ENCODE measurements at regions not wholly inside any gene's neighbourhood (a gene's known extent, or its start where the extent isn't known, plus 50 kb on each side); places are given as distances from the start of the nearest gene placed in this dataset.
"Not testable (repeated sequence)": the region's sequence is repeated elsewhere in the genome, so short reads cannot be mapped to it uniquely, and the experiment has no call there.

DNA sequence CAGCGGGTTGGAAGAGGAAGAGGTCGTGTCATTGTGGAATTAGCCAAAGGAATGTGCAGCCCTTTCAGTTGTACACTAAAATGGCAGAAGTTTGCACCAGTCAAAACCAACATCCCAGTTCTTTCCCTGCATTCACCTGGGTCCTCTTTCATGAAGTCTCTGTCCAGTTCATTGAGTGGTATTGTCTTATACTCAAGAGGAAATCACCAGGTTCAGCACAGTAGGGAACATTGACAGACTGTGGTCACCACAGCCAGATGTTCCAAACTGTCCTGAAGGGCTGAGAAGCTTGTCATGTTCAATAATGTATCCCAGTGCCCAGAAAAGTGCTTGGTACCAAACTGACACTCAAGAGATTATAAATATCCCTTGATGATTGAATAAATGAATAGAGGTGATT, 131.6 kb downstream of the GLUL start:
- DNase-seq, result no peak

DNA sequence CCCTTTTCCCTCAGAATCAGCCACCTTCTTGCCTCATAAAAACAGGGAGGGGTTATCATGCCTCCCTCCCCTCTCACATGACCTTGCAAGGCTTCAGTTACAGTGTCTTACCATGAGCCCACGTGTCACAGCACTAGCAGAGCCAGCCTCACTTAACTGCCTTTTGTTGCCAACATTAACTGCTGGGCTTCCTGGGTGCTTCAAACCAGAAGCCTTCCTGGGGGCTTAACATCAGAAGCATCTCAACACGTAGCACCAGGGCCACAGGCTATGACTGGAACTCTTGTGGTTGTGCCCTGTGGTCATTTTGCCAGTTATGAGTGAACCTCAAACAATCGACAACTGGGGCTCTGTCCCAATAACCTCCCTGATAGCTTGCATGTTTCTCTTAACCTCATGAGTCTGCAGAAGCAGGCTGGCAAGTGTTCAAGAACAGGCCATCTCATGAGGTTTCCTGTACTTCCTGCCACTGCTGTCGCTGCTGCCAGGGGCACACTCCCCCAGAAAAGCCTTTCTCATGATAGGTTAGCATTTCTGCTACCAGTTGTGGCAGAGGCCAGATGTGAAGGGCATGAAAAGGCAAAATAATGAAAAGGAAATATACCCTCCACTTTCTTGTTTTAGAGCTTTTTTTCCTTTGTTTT, 132.2 kb downstream of the GLUL start:
- DNase-seq, result no peak

DNA sequence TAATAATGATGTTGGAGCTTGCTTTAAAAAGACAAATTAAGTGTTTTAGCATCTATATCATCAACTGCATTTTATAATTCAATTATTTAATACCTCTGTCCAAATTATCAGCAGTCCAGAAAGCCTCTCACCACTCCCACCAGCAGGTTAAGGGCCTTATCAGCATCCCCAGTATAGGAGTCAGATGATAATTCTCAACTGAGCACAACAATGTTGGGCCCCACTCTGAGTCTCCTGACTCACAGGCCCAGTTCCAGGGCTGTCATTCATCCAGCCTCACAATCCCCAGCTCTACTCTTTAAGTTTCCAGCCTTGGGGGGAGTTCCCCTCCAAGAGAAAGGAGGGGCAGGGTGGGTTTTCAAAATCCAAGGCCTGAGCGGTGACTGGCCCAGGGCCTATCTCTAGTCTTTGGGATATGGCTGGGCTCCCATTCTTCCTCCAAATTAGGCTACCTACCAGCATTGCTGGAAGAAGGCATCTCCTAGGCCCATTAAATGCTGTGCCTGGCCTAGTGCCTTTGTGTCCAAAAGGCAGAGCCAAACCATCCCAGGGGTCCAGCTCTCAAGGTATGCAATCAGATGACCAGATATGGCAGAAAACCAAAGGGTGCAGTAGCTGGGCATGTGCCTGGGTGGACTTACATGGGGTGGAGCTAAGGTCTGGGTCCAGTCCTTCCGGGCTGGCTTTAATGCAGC, 134.1 kb downstream of the GLUL start:
- no peak for DNase-seq

DNA sequence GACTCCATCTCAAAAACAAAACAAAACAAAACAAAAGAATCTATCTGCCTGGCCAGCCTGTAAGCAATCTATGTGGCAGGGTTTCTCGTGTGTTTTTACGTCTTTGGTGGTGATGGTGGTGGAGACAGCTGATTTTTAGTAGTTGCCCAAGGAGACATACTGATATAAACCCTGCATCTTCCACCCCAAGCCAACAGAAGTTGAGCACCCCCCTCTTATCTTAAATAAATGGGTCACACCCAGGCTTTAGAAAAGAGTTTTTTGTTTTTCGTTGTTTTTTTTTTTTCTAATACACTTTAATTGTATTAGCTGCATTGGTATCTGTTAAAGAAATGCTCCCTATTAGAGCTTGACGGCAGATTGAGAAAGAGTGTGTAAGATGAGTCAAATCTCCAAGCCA, 134.7 kb downstream of the GLUL start:
- DNase-seq, result no peak

- no peak for DNase-seq
Observed at GRCh38 chr1:182255494-182255893, 136.1 kb downstream of the GLUL start.

DNA sequence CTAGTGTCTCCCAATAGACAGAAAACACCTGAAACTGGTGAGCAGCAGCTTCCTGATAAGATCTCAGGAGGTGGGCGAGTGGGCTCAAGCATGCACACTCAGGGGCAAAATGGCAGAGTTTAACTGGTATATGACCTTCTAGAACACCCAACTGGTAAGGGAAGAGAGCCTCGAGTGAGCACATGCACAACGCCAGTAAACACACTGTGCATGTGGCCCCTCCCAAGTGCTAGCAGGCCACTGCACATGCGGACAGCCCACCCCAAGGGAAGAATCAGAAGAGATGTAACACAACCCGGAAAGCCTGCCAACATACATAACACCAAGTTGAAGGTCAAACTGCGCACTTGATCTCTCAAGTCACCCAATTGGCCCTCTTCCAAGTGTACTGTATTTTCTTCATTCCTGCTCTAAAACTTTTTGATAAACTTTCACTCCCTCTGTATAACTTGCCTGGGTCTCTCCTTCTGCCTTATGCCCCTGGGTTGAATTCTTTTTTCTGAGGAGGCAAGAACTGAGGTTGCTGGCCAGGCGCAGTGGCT, 138.2 kb downstream of the GLUL start:
- DNase-seq, result no peak

GRCh38 chr1:182251561-182251960, 140.0 kb downstream of the GLUL start:
- no peak for DNase-seq

- DNase-seq, result peak; percentile 84
Observed at GRCh38 chr1:182249201-182249676, 142.4 kb downstream of the GLUL start.

DNA sequence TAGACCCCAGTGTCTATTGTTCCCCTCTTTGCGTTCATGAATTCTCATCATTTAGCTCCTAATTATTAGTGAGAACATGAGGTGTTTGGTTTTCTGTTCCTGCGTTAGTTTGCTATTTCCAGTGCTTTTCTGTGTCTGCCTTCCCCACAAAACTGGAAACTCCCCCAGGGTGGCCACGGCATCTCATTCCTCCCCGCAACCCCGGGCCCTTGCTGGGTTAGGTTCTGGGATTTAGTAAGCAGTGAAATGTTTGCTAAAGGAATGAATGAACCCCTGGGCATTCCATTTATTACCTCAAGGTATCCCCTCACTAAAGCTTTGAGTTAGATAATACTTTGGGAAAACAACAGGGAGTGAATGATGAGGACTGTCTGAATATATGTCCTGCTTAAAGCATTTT, 142.9 kb downstream of the GLUL start:
- DNase-seq, result no peak

DNA sequence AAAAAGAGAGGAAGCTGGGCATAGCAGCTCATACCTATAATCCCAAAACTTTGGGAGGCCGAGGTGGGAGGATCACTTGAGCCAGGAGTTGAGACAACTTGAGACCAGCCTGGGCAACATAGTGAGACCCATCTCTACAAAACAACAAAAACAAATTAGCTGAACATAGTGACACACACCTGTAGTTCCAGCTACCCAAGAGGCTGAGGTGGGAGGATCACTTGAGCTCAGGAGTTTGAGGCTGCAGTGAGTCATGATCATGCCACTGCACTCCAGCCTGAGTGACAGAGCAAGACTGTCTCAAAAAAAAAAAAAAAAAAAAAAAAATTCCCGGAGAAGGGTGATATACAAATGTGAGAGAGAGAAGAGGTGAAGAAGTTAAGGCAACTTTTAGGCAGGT, 143.8 kb downstream of the GLUL start:
- DNase-seq, result not testable (repeated sequence)

GRCh38 chr1:182246783-182247182, 144.8 kb downstream of the GLUL start:
- DNase-seq, result no peak

DNA sequence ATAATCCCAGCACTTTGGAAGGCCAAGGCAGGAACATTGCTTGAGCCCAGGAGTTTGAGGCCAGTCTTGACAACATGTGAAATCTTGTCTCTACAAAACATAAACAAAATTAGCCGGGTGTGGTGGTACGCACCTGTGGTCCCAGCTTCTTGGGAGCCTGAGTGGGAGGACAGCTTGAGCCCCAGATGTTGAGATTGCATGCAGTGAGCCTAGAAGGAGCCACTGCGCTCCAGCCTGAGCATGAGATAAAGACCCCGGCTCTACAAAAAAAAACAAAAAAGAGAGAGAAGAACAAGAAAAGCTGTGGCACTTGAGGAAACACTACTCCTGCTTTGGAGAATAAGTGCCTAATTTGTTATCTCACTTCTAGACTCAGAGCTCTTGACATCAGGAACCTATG, 146.6 kb downstream of the GLUL start:
- no peak for DNase-seq

DNA sequence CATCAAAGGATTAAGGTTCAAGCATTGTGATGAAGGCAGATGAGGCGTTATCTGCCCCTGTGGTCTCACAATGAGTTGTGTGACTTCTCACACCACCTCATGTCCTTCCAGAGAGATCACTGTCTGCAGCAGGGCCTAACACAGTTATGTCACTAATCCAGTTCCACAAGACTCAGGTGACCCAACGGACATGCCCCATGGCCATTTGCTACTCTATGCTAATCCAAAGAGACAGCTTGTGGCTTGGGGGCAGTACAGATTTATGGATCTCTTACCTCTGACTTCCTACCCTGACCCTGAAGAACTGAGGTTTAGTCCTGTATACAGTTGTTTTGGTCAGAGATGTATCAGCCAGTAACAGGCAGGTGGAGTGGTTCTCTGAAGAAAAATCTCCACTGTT, 147.1 kb downstream of the GLUL start:
- no peak for DNase-seq

GRCh38 chr1:182242641-182243040, 148.9 kb downstream of the GLUL start:
- no peak for DNase-seq

- no peak for DNase-seq
Observed at GRCh38 chr1:182240085-182240484, 151.5 kb downstream of the GLUL start.

DNA sequence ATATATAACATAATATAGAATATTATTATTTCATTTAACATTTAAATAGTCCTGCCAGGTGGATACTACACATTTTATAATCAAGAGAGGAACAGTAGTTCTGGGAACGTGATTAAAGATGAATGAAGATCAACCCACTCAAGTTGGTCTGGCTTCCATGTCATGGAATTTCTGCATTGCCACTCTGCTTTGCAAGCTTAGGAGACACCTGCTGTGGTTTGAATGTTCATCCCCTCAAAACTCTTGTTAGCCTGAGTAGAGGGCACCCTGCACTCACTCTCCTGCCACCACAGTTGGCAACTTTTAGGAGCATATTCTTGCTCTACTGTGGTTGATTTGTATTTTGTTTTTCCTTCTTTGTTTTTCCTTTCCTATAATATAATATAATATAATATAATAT, 153.2 kb downstream of the GLUL start:
- DNase-seq, result no peak

- no peak for DNase-seq
Observed at GRCh38 chr1:182237329-182237728, 154.3 kb downstream of the GLUL start.

GRCh38 chr1:182236651-182237077, 154.9 kb downstream of the GLUL start:
- no peak for DNase-seq

- peak; percentile 72 for DNase-seq
Observed at GRCh38 chr1:182235952-182236650, 155.5 kb downstream of the GLUL start.

DNA sequence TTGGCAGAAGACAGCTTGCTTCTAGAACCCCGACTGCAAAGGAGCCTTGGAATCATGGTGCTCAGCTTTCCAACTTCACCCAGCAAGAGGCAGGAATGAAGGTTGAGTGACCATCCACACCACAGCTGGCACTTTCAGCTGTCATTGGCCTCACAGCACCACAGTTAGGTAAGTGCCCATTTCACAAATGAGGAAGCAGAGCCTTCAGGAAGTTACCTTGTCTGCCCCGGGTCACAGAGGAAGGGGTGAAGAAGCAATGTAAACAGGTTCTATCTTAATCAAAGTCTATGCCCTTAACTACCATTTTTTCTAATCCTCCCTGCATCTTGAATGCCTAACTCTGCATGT, 156.0 kb downstream of the GLUL start:
- DNase-seq, result peak; percentile 17

GRCh38 chr1:182229921-182230491, 161.6 kb downstream of the GLUL start:
- peak; percentile 70 for DNase-seq

DNA sequence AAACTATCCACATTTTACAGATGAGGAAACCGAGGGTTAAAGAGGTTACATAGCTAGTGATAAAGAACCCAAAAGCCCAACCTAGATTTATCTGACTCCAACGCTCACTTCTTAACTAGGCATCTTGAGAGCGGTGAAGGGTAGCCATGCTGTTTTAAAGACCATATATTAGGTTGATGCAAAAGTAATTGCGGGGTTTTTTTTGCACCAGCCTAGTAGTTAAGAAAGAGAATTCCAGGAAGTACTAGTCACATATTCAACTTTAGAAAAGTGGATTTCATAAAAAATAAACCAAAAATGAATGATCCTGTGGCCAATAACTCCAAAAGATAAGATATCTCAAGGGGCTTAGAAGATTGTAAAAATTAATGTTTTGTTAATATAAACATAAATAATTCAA, 162.1 kb downstream of the GLUL start:
- DNase-seq, result no peak

GRCh38 chr1:182227864-182228547, 163.6 kb downstream of the GLUL start:
- DNase-seq, result peak; percentile 85
